ENCODE measurements at regions not wholly inside any gene's neighbourhood (a gene's known extent, or its start where the extent isn't known, plus 50 kb on each side); places are given as distances from the start of the nearest gene placed in this dataset.

DNA sequence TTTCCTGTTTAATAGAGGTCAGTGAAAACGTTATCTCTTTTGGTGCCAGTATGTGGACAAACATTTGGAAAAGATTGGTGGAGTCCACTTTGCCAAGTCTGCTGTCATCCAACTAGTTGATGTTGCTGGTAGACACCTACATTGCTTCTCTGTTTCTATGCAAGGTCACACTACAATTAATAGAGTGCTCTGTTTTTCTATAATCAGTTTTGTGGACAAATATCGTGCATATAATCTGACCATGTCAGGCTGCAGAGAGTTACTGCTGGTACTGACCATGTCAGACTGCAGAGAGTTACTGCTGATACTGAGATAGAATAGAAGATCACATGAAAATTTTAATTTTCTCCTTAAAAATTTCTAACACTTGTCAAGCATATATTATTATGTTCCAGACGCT lies 603.3 kb downstream of the TSN start:
- H3K4me1 ChIP-seq (replicated peaks in 1 of 2; ENCODE audit: control insufficient read depth in 2 of 2, insufficient read depth in 2 of 2, low read length in 2 of 2) = no peaks in the 10 kb centered on the region
- no peaks in the 10 kb centered on the region for H3K36me3 ChIP-seq (ENCODE audit: control insufficient read depth, insufficient read depth, low read length)
- H4K20me1 ChIP-seq (replicated peaks; ENCODE audit: control insufficient read depth, insufficient read depth, low read length) = no peaks in the 10 kb centered on the region
- WGBS (ENCODE audit: insufficient coverage, low coverage, missing lambda C conversion rate) = 0% methylated on average over 3 of the region's 3 CpGs
- no peaks in the 10 kb centered on the region for H3K79me2 ChIP-seq (ENCODE audit: control insufficient read depth, insufficient read depth, low read length)
- no TSS peak for BruUV-seq (replicated peaks)
- H3K9ac ChIP-seq (ENCODE audit: insufficient read depth in 1 of 2, low read depth in 2 of 2, low read length in 2 of 2) = no peak overlapping the region
- H3K27ac ChIP-seq (ENCODE audit: extremely low read depth, low read depth, low read length) = no peak overlapping the region
- H3K9me3 ChIP-seq (replicated peaks; ENCODE audit: control insufficient read depth, insufficient read depth, low read depth, low read length) = no peaks in the 10 kb centered on the region
- no peak for DNase-seq (ENCODE audit: extremely low read depth in 1 of 4, low spot score in 3 of 4)
- no peak for TF ChIP-seq ZNF436 (CRISPR knock-in tag; IDR thresholded peaks at IDR 0.05)
- TF ChIP-seq, protein P1, sequence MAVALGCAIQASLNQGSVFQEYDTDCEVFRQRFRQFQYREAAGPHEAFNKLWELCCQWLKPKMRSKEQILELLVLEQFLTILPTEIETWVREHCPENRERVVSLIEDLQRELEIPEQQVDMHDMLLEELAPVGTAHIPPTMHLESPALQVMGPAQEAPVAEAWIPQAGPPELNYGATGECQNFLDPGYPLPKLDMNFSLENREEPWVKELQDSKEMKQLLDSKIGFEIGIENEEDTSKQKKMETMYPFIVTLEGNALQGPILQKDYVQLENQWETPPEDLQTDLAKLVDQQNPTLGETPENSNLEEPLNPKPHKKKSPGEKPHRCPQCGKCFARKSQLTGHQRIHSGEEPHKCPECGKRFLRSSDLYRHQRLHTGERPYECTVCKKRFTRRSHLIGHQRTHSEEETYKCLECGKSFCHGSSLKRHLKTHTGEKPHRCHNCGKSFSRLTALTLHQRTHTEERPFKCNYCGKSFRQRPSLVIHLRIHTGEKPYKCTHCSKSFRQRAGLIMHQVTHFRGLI (CRISPR knock-in tag; IDR thresholded peaks at IDR 0.05) = no peak
- no peak for FAIRE-seq
- no peak for ATAC-seq
- CTCF ChIA-PET (ENCODE audit: low intra/inter-chr PET ratio) = no interaction called here
- H3K27me3 ChIP-seq (ENCODE audit: control insufficient read depth in 2 of 2, insufficient read depth in 2 of 2, low read length in 2 of 2) = no peaks in the 10 kb centered on the region
- POLR2A ChIA-PET = no interaction called here
- in situ Hi-C loops (cut with MboI) (no loop called here), intact Hi-C loops (cut with micrococcal nuclease) (no loop called here)
- H3K4me2 ChIP-seq (ENCODE audit: insufficient read depth, low read length) = no peak overlapping the region
- H3K9me1 ChIP-seq (ENCODE audit: control insufficient read depth, insufficient read depth, low read length) = no peaks in the 10 kb centered on the region
- H3K4me3 ChIP-seq = no peak overlapping the region
- no peak overlapping the region for H2AFZ ChIP-seq (ENCODE audit: low read depth, low read length)

DNA sequence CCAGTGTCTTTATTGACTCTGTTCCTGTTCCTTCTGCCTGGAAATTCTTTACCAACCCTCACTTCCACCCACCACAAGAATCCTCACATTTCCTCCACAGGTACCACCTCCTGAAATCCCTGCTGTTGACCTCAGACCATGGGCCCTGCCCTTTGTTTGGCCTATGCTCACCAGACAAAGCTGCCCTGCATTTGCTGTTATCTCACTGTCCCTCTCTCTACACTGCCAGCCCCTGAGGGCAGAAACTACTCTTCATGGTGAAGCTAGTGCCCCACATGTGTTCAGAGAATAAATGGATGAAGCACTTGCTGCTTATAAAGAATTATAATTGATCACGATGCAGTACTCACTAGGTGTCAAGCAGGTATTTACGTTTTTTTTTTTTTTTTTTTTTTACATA lies 608.4 kb downstream of the TSN start:
- no peak overlapping the region for H3K4me3 ChIP-seq
- H3K36me3 ChIP-seq (ENCODE audit: control insufficient read depth, insufficient read depth, low read length) = no peaks in the 10 kb centered on the region
- H3K79me2 ChIP-seq (ENCODE audit: control insufficient read depth, insufficient read depth, low read length) = no peaks in the 10 kb centered on the region
- no peaks in the 10 kb centered on the region for H3K27me3 ChIP-seq (ENCODE audit: control insufficient read depth in 2 of 2, insufficient read depth in 2 of 2, low read length in 2 of 2)
- no peak overlapping the region for H3K9ac ChIP-seq (ENCODE audit: insufficient read depth in 1 of 2, low read depth in 2 of 2, low read length in 2 of 2)
- FAIRE-seq (no peak), ATAC-seq (no peak), DNase-seq (ENCODE audit: extremely low read depth in 1 of 4, low spot score in 3 of 4) (no peak)
- no peak overlapping the region for H3K4me2 ChIP-seq (ENCODE audit: insufficient read depth, low read length)
- H3K9me3 ChIP-seq (replicated peaks; ENCODE audit: control insufficient read depth, insufficient read depth, low read depth, low read length) = no peaks in the 10 kb centered on the region
- WGBS (ENCODE audit: insufficient coverage, low coverage, missing lambda C conversion rate) = 0% methylated on average over 1 of the region's 2 CpGs
- H2AFZ ChIP-seq (ENCODE audit: low read depth, low read length) = no peak overlapping the region
- H4K20me1 ChIP-seq (replicated peaks; ENCODE audit: control insufficient read depth, insufficient read depth, low read length) = no peaks in the 10 kb centered on the region
- no peak overlapping the region for H3K27ac ChIP-seq (ENCODE audit: extremely low read depth, low read depth, low read length)
- intact Hi-C loops (cut with micrococcal nuclease) = no loop called here
- no peaks in the 10 kb centered on the region for H3K9me1 ChIP-seq (ENCODE audit: control insufficient read depth, insufficient read depth, low read length)
- ChIA-PET POLR2A (no interaction called here), CTCF (ENCODE audit: low intra/inter-chr PET ratio) (no interaction called here)
- in situ Hi-C loops (cut with MboI) = no loop called here
- no peaks in the 10 kb centered on the region for H3K4me1 ChIP-seq (replicated peaks in 1 of 2; ENCODE audit: control insufficient read depth in 2 of 2, insufficient read depth in 2 of 2, low read length in 2 of 2)
- no TSS peak for BruUV-seq (replicated peaks)
- no peak for TF ChIP-seq ZEB2 (IDR thresholded peaks at IDR 0.05)
- TF ChIP-seq PRPF4 (IDR thresholded peaks at IDR 0.05; ENCODE audit: insufficient read depth, low read depth, low read length, poor library complexity, severe bottlenecking) = no peak
- TF ChIP-seq ZKSCAN3 (CRISPR knock-in tag; IDR thresholded peaks at IDR 0.05) = no peak
- no peak for TF ChIP-seq ZNF217 (CRISPR knock-in tag; IDR thresholded peaks at IDR 0.05)
- TF ChIP-seq ETV1 (tag; conservative IDR thresholded peaks at IDR 0.05; ENCODE audit: low read depth) = no peak
- TF ChIP-seq ZNF785 (CRISPR knock-in tag; IDR thresholded peaks at IDR 0.05) = no peak
- TF ChIP-seq ZNF133 (CRISPR knock-in tag; IDR thresholded peaks at IDR 0.05) = no peak
- TF ChIP-seq E2F6 (IDR thresholded peaks at IDR 0.05; ENCODE audit: borderline replicate concordance in 1 of 2, extremely low read depth in 1 of 2, insufficient read depth in 1 of 2, insufficient read length in 1 of 2, low read depth in 1 of 2, low read length in 1 of 2, poor library complexity in 1 of 2, severe bottlenecking in 1 of 2) = no peak
- no peak for TF ChIP-seq ZBTB8A (IDR thresholded peaks at IDR 0.05; ENCODE audit: partially characterized antibody)
- no peak for TF ChIP-seq MECOM (CRISPR knock-in tag; IDR thresholded peaks at IDR 0.05)
- TF ChIP-seq TEAD4 (IDR thresholded peaks at IDR 0.05; ENCODE audit: low read length) = no peak
- no peak for TF ChIP-seq TEAD4 (CRISPR knock-in tag; IDR thresholded peaks at IDR 0.05; ENCODE audit: borderline replicate concordance)
